GM13977 (cell line): ENCODE measurements at regions not wholly inside any gene's neighbourhood (a gene's known extent, or its start where the extent isn't known, plus 50 kb on each side); places are given as distances from the start of the nearest gene placed in this dataset.
"Not testable (repeated sequence)": the region's sequence is repeated elsewhere in the genome, so short reads cannot be mapped to it uniquely, and the experiment has no call there.

Experiments
- DNase-seq: peaks from one replicate; pipeline ENCODE4 v3.0.0; 2012; ENCODE audit warnings: low spot score
- in situ Hi-C: fragments of 300-500 bp; cut with MboI; formaldehyde crosslinking; loops from one replicate; pipeline ENCODE4 v1.12.0; 2022; ENCODE audit warnings: low sequenced_read_pairs, low pct_unique_long_range_greater_than_20kb, mixed read lengths, inconsistent platforms; ENCODE audit not compliant: unreplicated experiment
- TF ChIP-seq, protein P1 (sequence below): IDR thresholded peaks from 2 replicates; pipeline ENCODE4 v1.5.1; 2012; ENCODE audit warnings: mild to moderate bottlenecking, control low read depth; ENCODE audit not compliant: insufficient read depth; ENCODE audit errors: extremely low read depth, missing control alignments

GRCh38 chr12:68984796-68985573 is 52.0 kb upstream of the CPM start:
- in situ Hi-C loops = no loop called here
- TF ChIP-seq, protein P1, sequence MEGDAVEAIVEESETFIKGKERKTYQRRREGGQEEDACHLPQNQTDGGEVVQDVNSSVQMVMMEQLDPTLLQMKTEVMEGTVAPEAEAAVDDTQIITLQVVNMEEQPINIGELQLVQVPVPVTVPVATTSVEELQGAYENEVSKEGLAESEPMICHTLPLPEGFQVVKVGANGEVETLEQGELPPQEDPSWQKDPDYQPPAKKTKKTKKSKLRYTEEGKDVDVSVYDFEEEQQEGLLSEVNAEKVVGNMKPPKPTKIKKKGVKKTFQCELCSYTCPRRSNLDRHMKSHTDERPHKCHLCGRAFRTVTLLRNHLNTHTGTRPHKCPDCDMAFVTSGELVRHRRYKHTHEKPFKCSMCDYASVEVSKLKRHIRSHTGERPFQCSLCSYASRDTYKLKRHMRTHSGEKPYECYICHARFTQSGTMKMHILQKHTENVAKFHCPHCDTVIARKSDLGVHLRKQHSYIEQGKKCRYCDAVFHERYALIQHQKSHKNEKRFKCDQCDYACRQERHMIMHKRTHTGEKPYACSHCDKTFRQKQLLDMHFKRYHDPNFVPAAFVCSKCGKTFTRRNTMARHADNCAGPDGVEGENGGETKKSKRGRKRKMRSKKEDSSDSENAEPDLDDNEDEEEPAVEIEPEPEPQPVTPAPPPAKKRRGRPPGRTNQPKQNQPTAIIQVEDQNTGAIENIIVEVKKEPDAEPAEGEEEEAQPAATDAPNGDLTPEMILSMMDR = no peak
- DNase-seq = no peak

GRCh38 chr12:68997526-68997925 is 64.6 kb upstream of the CPM start:
- in situ Hi-C loops = not testable (repeated sequence)

GRCh38 chr12:68998041-68998440 is 65.1 kb upstream of the CPM start:
- in situ Hi-C loops = no loop called here
- no peak for DNase-seq
- TF ChIP-seq, protein P1 = no peak

More at GRCh38 chr12:68997526-68997925, 64.6 kb upstream of the CPM start:
- DNase-seq = not testable (repeated sequence)

- TF ChIP-seq, protein P1 = no peak
- no peak for DNase-seq
- in situ Hi-C loops = no loop called here
These were observed 67.1 kb upstream of the CPM start for GRCh38 chr12:69000074-69000473.

- no peak for DNase-seq
- in situ Hi-C loops = no loop called here
- TF ChIP-seq, protein P1 = no peak
These were observed 67.7 kb upstream of the CPM start for GRCh38 chr12:69000540-69001243.

GRCh38 chr12:69001251-69001650 is 68.3 kb upstream of the CPM start:
- DNase-seq = no peak
- TF ChIP-seq, protein P1 = no peak
- in situ Hi-C loops = no loop called here

GRCh38 chr12:69002969-69003368 is 70.0 kb upstream of the CPM start:
- TF ChIP-seq, protein P1 = no peak
- in situ Hi-C loops = no loop called here
- no peak for DNase-seq
